Transverse colon (tissue), 4 donors: ENCODE measurements at regions not wholly inside any gene's neighbourhood (a gene's known extent, or its start where the extent isn't known, plus 50 kb on each side); places are given as distances from the start of the nearest gene placed in this dataset.

ENCODE experiments used
- EP300 ChIP-seq: sonication (generic); formaldehyde crosslinking; IDR thresholded peaks from one replicate; pipeline ENCODE4 v1.6.1; 2017; ENCODE audit warnings: antibody characterized with exemption, low read depth
- POLR2A ChIP-seq: fragments of 450-650 bp; IDR thresholded peaks from one replicate; pipeline ENCODE4 v1.6.1; 2016; ENCODE audit warnings: antibody characterized with exemption, mild to moderate bottlenecking, moderate library complexity
- POLR2AphosphoS5 ChIP-seq, 3 donors: sonication (generic); formaldehyde crosslinking; IDR thresholded peaks; one replicate each; pipeline ENCODE4 v1.6.1; 2016; ENCODE audit warnings: antibody characterized with exemption in 3 of 3
- TF ChIP-seq, protein P1 (sequence below), 5 experiments: fragments of 200-600 bp in 3 of 5; fragments of 450-650 bp in 2 of 5; sonication (generic) in 3 of 5; IDR thresholded peaks; 1 replicate in 2 of 5; 2 replicates in 3 of 5; pipeline ENCODE4 v1.5.1; 2016 to 2017; ENCODE audit warnings: antibody characterized with exemption in 5 of 5, inconsistent platforms in 3 of 5, mild to moderate bottlenecking in 2 of 5, moderate library complexity in 1 of 5

- TF ChIP-seq, protein P1, sequence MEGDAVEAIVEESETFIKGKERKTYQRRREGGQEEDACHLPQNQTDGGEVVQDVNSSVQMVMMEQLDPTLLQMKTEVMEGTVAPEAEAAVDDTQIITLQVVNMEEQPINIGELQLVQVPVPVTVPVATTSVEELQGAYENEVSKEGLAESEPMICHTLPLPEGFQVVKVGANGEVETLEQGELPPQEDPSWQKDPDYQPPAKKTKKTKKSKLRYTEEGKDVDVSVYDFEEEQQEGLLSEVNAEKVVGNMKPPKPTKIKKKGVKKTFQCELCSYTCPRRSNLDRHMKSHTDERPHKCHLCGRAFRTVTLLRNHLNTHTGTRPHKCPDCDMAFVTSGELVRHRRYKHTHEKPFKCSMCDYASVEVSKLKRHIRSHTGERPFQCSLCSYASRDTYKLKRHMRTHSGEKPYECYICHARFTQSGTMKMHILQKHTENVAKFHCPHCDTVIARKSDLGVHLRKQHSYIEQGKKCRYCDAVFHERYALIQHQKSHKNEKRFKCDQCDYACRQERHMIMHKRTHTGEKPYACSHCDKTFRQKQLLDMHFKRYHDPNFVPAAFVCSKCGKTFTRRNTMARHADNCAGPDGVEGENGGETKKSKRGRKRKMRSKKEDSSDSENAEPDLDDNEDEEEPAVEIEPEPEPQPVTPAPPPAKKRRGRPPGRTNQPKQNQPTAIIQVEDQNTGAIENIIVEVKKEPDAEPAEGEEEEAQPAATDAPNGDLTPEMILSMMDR (IDR thresholded peaks at IDR 0.05), result no peak
- no peak for TF ChIP-seq POLR2A
- no peak for TF ChIP-seq EP300
- TF ChIP-seq POLR2AphosphoS5 (IDR thresholded peaks at IDR 0.05), result no peak
Observed at GRCh38 chr2:35821675-35822074, 533.9 kb upstream of the CRIM1 start.
